ENCODE measurements at regions not wholly inside any gene's neighbourhood (a gene's known extent, or its start where the extent isn't known, plus 50 kb on each side); places are given as distances from the start of the nearest gene placed in this dataset.
"Not testable (repeated sequence)": the region's sequence is repeated elsewhere in the genome, so short reads cannot be mapped to it uniquely, and the experiment has no call there.

DNA sequence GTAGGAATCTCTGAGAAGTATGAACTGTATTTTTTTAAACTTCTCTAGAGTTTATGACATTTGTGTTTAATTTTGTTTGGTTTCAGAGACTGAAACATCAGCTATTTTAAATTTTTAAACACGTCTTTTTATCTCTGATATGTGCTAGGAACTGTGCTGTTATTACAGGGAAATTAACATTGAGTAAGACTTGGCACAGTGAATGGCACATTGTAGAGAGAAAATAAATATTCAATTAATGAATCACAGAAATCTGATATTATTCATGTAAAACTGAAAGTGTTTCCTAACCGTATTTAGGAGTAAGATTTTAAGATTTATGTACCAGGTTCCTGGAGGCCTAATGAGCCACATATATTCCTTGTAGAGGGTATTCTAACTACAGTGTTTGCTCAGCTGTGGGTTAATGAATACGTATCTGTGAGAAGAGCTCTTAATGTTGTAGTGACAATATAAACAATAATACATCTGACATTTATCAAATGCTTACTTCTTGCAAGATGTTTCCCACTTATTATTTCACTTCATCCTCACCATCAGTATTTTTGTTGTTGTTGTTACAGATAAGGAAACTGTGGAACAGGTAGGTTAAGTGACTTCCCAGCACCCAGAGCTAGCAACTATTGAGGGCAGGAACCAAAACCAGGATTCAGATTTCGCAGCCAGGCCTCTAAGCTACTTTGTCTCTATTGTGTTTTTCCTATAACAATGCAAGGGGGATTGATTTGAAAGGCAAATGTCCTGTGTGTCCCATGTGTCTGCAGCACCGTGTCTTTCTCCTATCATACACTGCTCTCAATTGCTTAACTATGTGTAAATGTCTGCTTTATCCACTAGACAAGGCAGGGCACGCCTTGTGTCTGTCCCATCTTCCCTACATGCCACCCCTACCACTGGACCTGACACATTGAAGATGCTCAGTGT, 121.1 kb upstream of the FAM9C start:
- no peaks in the 10 kb centered on the region for H3K36me3 ChIP-seq
- no peak for DNase-seq

DNA sequence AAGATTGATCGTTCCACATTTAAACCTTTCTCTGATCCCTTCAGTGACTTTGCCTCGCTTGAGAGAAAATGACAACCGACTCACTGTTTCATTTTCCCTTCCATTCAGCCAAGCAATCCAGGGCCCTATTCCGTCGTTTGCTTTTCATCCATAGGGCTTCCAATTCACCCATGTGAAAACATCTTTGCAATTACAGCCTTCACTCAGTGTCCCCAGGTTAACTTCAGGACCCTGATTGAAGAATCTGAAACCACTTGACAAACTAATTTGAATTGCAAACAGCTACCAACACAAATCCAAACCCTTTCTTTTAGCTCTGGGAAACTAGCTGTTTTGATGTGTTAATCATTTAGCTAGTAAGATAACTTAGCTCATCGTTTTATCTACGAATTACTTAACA, 120.2 kb upstream of the FAM9C start:
- Histone ChIP-seq H3K4me1 (no peaks in the 10 kb centered on the region), H3K27me3 (no peaks in the 10 kb centered on the region), H3K27ac (peak overlapping the region; percentile 50 to 75), H3K9me3 (no peaks in the 10 kb centered on the region), H3K36me3 (no peaks in the 10 kb centered on the region), H3K4me3 (no peak overlapping the region)
- TF ChIP-seq POLR2A (IDR thresholded peaks at IDR 0.05) = no peak
- TF ChIP-seq, protein P1, sequence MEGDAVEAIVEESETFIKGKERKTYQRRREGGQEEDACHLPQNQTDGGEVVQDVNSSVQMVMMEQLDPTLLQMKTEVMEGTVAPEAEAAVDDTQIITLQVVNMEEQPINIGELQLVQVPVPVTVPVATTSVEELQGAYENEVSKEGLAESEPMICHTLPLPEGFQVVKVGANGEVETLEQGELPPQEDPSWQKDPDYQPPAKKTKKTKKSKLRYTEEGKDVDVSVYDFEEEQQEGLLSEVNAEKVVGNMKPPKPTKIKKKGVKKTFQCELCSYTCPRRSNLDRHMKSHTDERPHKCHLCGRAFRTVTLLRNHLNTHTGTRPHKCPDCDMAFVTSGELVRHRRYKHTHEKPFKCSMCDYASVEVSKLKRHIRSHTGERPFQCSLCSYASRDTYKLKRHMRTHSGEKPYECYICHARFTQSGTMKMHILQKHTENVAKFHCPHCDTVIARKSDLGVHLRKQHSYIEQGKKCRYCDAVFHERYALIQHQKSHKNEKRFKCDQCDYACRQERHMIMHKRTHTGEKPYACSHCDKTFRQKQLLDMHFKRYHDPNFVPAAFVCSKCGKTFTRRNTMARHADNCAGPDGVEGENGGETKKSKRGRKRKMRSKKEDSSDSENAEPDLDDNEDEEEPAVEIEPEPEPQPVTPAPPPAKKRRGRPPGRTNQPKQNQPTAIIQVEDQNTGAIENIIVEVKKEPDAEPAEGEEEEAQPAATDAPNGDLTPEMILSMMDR (IDR thresholded peaks at IDR 0.05) = no peak
- DNase-seq = no peak
- intact Hi-C loops (cut with DNase I; ENCODE audit: low total_unique reads) = no loop called here

More for the DNA sequence above, 121.1 kb upstream of the FAM9C start:
- Histone ChIP-seq H3K9me3 (no peaks in the 10 kb centered on the region), H3K27ac (peak overlapping the region; percentile 50 to 75), H3K4me3 (no peak overlapping the region), H3K4me1 (no peaks in the 10 kb centered on the region), H3K27me3 (no peaks in the 10 kb centered on the region)
- no peak for TF ChIP-seq POLR2A (IDR thresholded peaks at IDR 0.05)
- TF ChIP-seq, protein P1 (IDR thresholded peaks at IDR 0.05) = no peak
- intact Hi-C loops (cut with DNase I; ENCODE audit: low total_unique reads) = no loop called here

DNA sequence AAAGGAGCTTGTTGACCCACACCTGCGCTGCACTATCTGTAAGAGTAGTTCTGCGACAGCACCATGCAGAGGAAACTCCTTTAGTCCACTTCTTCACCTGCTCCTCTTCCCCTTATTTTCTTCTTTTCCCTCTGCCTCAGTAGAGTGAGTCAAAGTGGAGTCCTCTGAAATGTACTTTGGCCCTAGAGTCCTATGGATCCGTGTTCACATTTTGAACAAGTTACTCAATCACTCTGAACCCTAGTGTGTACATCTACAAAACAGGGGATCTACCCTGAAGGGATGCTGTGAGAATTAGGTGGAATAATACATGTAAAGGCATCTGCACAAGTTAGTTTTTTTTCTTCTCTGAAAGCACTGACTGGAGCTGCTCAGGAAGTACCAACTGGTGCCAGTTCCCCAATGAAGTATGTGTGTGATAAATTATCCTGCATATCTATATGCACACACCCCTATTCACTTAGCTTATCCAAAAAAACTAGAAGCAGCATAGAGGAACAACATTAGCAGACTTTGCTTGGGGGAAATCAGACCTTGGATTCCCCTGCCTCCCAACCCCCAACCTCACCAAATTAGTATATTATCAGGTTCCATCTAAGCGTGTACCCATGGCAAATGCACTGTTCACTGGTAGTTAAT, 118.5 kb upstream of the FAM9C start:
- intact Hi-C loops (cut with DNase I; ENCODE audit: low total_unique reads) = no loop called here
- Histone ChIP-seq H3K36me3 (no peaks in the 10 kb centered on the region), H3K4me1 (no peaks in the 10 kb centered on the region), H3K27me3 (no peaks in the 10 kb centered on the region), H3K27ac (no peak overlapping the region), H3K9me3 (no peaks in the 10 kb centered on the region), H3K4me3 (no peak overlapping the region)
- DNase-seq = no peak
- TF ChIP-seq, protein P1 (IDR thresholded peaks at IDR 0.05) = no peak
- no peak for TF ChIP-seq POLR2A (IDR thresholded peaks at IDR 0.05)

- TF ChIP-seq, protein P1 (IDR thresholded peaks at IDR 0.05) = no peak
- no peak for TF ChIP-seq POLR2A (IDR thresholded peaks at IDR 0.05)
- Histone ChIP-seq H3K27me3 (no peaks in the 10 kb centered on the region), H3K9me3 (no peaks in the 10 kb centered on the region), H3K4me1 (no peaks in the 10 kb centered on the region), H3K36me3 (no peaks in the 10 kb centered on the region), H3K4me3 (no peak overlapping the region), H3K27ac (peak overlapping the region; percentile 50 to 65)
- intact Hi-C loops (cut with DNase I; ENCODE audit: low total_unique reads) = no loop called here
- DNase-seq = no peak
These were observed 115.5 kb upstream of the FAM9C start for GRCh38 chrX:13159886-13160285.

- H3K36me3 ChIP-seq = no peaks in the 10 kb centered on the region
- no peaks in the 10 kb centered on the region for H3K9me3 ChIP-seq
- TF ChIP-seq POLR2A (IDR thresholded peaks at IDR 0.05) = no peak
- TF ChIP-seq, protein P1 (IDR thresholded peaks at IDR 0.05) = no peak
- no peaks in the 10 kb centered on the region for H3K4me1 ChIP-seq
- no peak for DNase-seq
- no peak overlapping the region for H3K4me3 ChIP-seq
- H3K27ac ChIP-seq = peak overlapping the region; percentile 50 to 65
- no peaks in the 10 kb centered on the region for H3K27me3 ChIP-seq
- intact Hi-C loops (cut with DNase I; ENCODE audit: low total_unique reads) = no loop called here
These were observed 114.5 kb upstream of the FAM9C start for GRCh38 chrX:13158911-13159310.

GRCh38 chrX:13155550-13155949, 111.1 kb upstream of the FAM9C start:
- H3K36me3 ChIP-seq; H3K4me3 ChIP-seq; H3K4me1 ChIP-seq; H3K27ac ChIP-seq; DNase-seq; H3K9me3 ChIP-seq; intact Hi-C loops (cut with DNase I; ENCODE audit: low total_unique reads); H3K27me3 ChIP-seq: not testable (repeated sequence)
